Esophagus squamous epithelium (tissue), 4 donors: ENCODE measurements at regions not wholly inside any gene's neighbourhood (a gene's known extent, or its start where the extent isn't known, plus 50 kb on each side); places are given as distances from the start of the nearest gene placed in this dataset.

Source experiments
- CTCF ChIP-seq, 6 experiments: fragments of 450-650 bp in 4 of 6; fragments of 200-600 bp in 2 of 6; sonication (generic) in 2 of 6; IDR thresholded peaks; one replicate each; pipeline ENCODE4 v1.5.1; 2016 to 2019; ENCODE audit warnings: antibody characterized with exemption in 6 of 6, mild to moderate bottlenecking in 4 of 6, moderate library complexity in 4 of 6
- POLR2A ChIP-seq, 4 donors: fragments of 450-650 bp; IDR thresholded peaks; one replicate each; pipeline ENCODE4 v1.6.1; 2017; ENCODE audit warnings: antibody characterized with exemption in 4 of 4, mild to moderate bottlenecking in 4 of 4, moderate library complexity in 3 of 4

- TF ChIP-seq CTCF (IDR thresholded peaks at IDR 0.05) (no peak), POLR2A (IDR thresholded peaks at IDR 0.05) (no peak)
Measured at GRCh38 chr14:55877942-55878341, 240.3 kb upstream of the PELI2 start.
